RWPE1 (cell line): ENCODE measurements at regions not wholly inside any gene's neighbourhood (a gene's known extent, or its start where the extent isn't known, plus 50 kb on each side); places are given as distances from the start of the nearest gene placed in this dataset.

Source experiments
- CTCF ChIA-PET: fragments of 350-600 bp; sonication (Branson Sonifier 250); formaldehyde crosslinking; extraction: SDS; loops from one replicate; lab custom pipeline; 2021; lab: Yijun Ruan, JAX
- POLR2A ChIA-PET: fragments of 400-600 bp; formaldehyde crosslinking; extraction: SDS; loops from one replicate; lab custom pipeline; 2020; ENCODE audit warnings: antibody characterized with exemption; ENCODE audit not compliant: low non-redundant PET; lab: Yijun Ruan, JAX
- DNase-seq: peaks from one replicate; pipeline ENCODE4 v3.0.0; 2012; ENCODE audit warnings: low spot score
- H3K27ac ChIP-seq: fragments of 450-650 bp; 2 replicates; pipeline ENCODE4 v1.5.1; 2017
- CTCF ChIP-seq: fragments of 450-650 bp; conservative IDR thresholded peaks from 2 replicates; pipeline ENCODE4 v1.5.1; 2017; ENCODE audit warnings: low read depth, mild to moderate bottlenecking

GRCh38 chr1:79657951-79658658, 651.6 kb upstream of the ADGRL4 start:
- DNase-seq = no peak
- TF ChIP-seq CTCF = no peak
- H3K27ac ChIP-seq = no peak overlapping the region
- ChIA-PET POLR2A (no interaction called here), CTCF (no interaction called here)

GRCh38 chr1:79655876-79656275, 649.3 kb upstream of the ADGRL4 start:
- ChIA-PET POLR2A (no interaction called here), CTCF (interaction anchor here (0.6 to 0.7 kb wide), 2 partner anchors 21 to 162 kb away, joined by 3 to 4 read pairs; no protein-coding TSS in a partner anchor)
- no peak for DNase-seq
- no peak overlapping the region for H3K27ac ChIP-seq
- no peak for TF ChIP-seq CTCF

GRCh38 chr1:79652426-79652825, 645.9 kb upstream of the ADGRL4 start:
- no peak for DNase-seq
- CTCF ChIA-PET = interaction anchor here (0.7 kb wide), 1 partner anchor 368 kb away, joined by 3 read pairs; no protein-coding TSS in a partner anchor
- POLR2A ChIA-PET = no interaction called here
- H3K27ac ChIP-seq = no peak overlapping the region
- TF ChIP-seq CTCF = no peak

GRCh38 chr1:79648126-79648525, 641.6 kb upstream of the ADGRL4 start:
- CTCF ChIA-PET = no interaction called here
- POLR2A ChIA-PET = no interaction called here
- DNase-seq = no peak
- no peak overlapping the region for H3K27ac ChIP-seq
- no peak for TF ChIP-seq CTCF

- H3K27ac ChIP-seq = no peak overlapping the region
- ChIA-PET CTCF (no interaction called here), POLR2A (no interaction called here)
Observed at GRCh38 chr1:79646880-79647279, 640.4 kb upstream of the ADGRL4 start.

GRCh38 chr1:79638382-79638781, 631.9 kb upstream of the ADGRL4 start:
- no peak for TF ChIP-seq CTCF
- no peak for DNase-seq
- H3K27ac ChIP-seq = no peak overlapping the region
- POLR2A ChIA-PET = no interaction called here
- CTCF ChIA-PET = no interaction called here

More at GRCh38 chr1:79646880-79647279, 640.4 kb upstream of the ADGRL4 start:
- no peak for DNase-seq
- no peak for TF ChIP-seq CTCF
